DND-41 (cell line): ENCODE measurements at regions not wholly inside any gene's neighbourhood (a gene's known extent, or its start where the extent isn't known, plus 50 kb on each side); places are given as distances from the start of the nearest gene placed in this dataset.

Experiments
- EZH2 ChIP-seq: IDR thresholded peaks from 3 replicates; pipeline ENCODE4 v1.6.1; 2012; ENCODE audit warnings: borderline replicate concordance, low read depth, mild to moderate bottlenecking, moderate library complexity, low read length, inconsistent platforms; ENCODE audit not compliant: severe bottlenecking
- TF ChIP-seq, protein P1 (sequence below): IDR thresholded peaks from 2 replicates; pipeline ENCODE4 v1.5.1; 2012; ENCODE audit warnings: borderline replicate concordance, low read length, moderate library complexity, mild to moderate bottlenecking; ENCODE audit not compliant: poor library complexity, severe bottlenecking; ENCODE audit errors: extremely low read depth

DNA sequence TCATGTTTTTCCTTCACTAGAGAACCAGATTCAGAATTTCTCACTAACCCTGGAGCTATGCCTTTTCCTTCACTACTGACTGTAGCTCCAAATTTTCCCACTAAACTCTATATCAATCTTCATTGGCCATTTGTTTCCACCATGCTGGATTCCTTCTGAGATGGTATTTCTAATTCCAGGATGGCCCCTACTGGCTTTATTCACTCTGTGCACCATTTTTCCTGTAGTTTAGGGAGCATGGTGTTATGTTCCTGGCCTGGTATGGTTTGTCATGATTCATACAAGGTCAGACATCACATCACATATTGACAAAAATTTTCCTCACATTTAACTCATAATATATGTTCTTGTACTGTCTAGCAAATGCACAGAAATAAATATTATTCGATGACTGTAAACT, 229.2 kb upstream of the TFPI start:
- TF ChIP-seq EZH2: no peak
- TF ChIP-seq, protein P1, sequence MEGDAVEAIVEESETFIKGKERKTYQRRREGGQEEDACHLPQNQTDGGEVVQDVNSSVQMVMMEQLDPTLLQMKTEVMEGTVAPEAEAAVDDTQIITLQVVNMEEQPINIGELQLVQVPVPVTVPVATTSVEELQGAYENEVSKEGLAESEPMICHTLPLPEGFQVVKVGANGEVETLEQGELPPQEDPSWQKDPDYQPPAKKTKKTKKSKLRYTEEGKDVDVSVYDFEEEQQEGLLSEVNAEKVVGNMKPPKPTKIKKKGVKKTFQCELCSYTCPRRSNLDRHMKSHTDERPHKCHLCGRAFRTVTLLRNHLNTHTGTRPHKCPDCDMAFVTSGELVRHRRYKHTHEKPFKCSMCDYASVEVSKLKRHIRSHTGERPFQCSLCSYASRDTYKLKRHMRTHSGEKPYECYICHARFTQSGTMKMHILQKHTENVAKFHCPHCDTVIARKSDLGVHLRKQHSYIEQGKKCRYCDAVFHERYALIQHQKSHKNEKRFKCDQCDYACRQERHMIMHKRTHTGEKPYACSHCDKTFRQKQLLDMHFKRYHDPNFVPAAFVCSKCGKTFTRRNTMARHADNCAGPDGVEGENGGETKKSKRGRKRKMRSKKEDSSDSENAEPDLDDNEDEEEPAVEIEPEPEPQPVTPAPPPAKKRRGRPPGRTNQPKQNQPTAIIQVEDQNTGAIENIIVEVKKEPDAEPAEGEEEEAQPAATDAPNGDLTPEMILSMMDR: no peak
